ENCODE measurements at regions not wholly inside any gene's neighbourhood (a gene's known extent, or its start where the extent isn't known, plus 50 kb on each side); places are given as distances from the start of the nearest gene placed in this dataset.

DNA sequence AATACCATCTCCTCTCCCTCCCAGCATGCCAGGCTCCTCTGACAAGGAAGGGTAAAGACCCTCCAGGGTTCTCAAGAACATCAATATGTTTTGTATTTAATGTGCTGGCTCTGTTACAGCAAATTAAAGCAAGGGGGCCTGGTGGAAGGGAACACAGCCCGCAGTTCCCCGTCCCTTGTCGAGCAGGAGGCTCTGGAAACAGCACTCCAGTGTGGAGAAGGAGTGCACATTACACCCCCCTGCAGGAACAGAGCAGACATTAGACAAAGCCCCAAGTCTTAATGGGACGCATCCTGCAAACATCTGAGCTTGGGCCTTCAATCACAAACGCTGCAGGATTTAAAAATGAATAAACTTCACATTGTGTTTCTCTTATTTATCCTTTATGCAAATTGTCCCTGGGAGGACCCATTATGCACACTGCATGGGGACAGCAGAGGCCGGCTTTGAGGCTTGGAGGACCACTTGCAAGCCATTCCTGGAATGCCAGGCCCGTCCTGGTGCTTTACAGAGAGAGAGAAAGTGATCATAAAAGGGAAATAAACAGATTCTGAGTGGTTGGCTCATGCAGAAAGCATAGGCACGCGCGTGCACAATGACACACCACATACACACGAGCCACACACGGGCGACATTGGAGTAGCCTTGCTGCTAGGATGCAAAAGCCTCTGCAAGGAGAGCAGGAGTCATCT, 328.7 kb downstream of the SMAD2 start:
- DNase-seq (ENCODE audit: low read depth) = no peak
- no peak overlapping the region for H3K4me3 ChIP-seq (ENCODE audit: low read depth, low read length)
- no peak for TF ChIP-seq CTCF (IDR thresholded peaks at IDR 0.05; ENCODE audit: insufficient read depth, low read depth, low read length, missing control alignments)

GRCh38 chr18:47595831-47596501, 334.5 kb downstream of the SMAD2 start:
- TF ChIP-seq CTCF (IDR thresholded peaks at IDR 0.05; ENCODE audit: insufficient read depth, low read depth, low read length, missing control alignments) = peak; percentile 68
- DNase-seq (ENCODE audit: low read depth) = peak; percentile 47
- no peak overlapping the region for H3K4me3 ChIP-seq (ENCODE audit: low read depth, low read length)

- no peak for DNase-seq (ENCODE audit: low read depth)
- no peak overlapping the region for H3K4me3 ChIP-seq (ENCODE audit: low read depth, low read length)
- no peak for TF ChIP-seq CTCF (IDR thresholded peaks at IDR 0.05; ENCODE audit: insufficient read depth, low read depth, low read length, missing control alignments)
Measured at GRCh38 chr18:47594621-47595086, 335.8 kb downstream of the SMAD2 start.

- H3K4me3 ChIP-seq (ENCODE audit: low read depth, low read length) = no peak overlapping the region
- no peak for DNase-seq (ENCODE audit: low read depth)
- TF ChIP-seq CTCF (IDR thresholded peaks at IDR 0.05; ENCODE audit: insufficient read depth, low read depth, low read length, missing control alignments) = no peak
Measured at GRCh38 chr18:47593744-47594472, 336.6 kb downstream of the SMAD2 start.

- no peak overlapping the region for H3K4me3 ChIP-seq (ENCODE audit: low read depth, low read length)
- DNase-seq (ENCODE audit: low read depth) = no peak
- TF ChIP-seq CTCF (IDR thresholded peaks at IDR 0.05; ENCODE audit: insufficient read depth, low read depth, low read length, missing control alignments) = no peak
Measured at GRCh38 chr18:47591429-47591828, 339.0 kb downstream of the SMAD2 start.

- DNase-seq (ENCODE audit: low read depth) = no peak
- TF ChIP-seq CTCF (IDR thresholded peaks at IDR 0.05; ENCODE audit: insufficient read depth, low read depth, low read length, missing control alignments) = no peak
Measured at GRCh38 chr18:47587587-47587986, 336.1 kb upstream of the SKOR2 start.

More at GRCh38 chr18:47587587-47587986, 336.1 kb upstream of the SKOR2 start:
- H3K4me3 ChIP-seq (ENCODE audit: low read depth, low read length) = no peak overlapping the region
